Sigmoid colon (tissue), 6 donors: ENCODE measurements at regions not wholly inside any gene's neighbourhood (a gene's known extent, or its start where the extent isn't known, plus 50 kb on each side); places are given as distances from the start of the nearest gene placed in this dataset.
"Not testable (repeated sequence)": the region's sequence is repeated elsewhere in the genome, so short reads cannot be mapped to it uniquely, and the experiment has no call there.

Source experiments
- DNase-seq: peaks from one replicate; pipeline ENCODE4 v3.0.0-alpha.2; 2019
- H3K27ac ChIP-seq, 4 donors: fragments of 200-600 bp; sonication (generic); one replicate each; pipeline ENCODE4 v1.5.1; 2016 to 2019; ENCODE audit warnings: mild to moderate bottlenecking in 1 of 4
- H3K27me3 ChIP-seq, 3 donors: fragments of 200-600 bp; sonication (generic); one replicate each; pipeline ENCODE4 v1.5.1; 2019; ENCODE audit warnings: mild to moderate bottlenecking in 1 of 3
- H3K36me3 ChIP-seq, 4 donors: fragments of 200-600 bp; sonication (generic); one replicate each; pipeline ENCODE4 v1.5.1; 2016 to 2019
- H3K4me1 ChIP-seq, 4 donors: fragments of 200-600 bp; sonication (generic); one replicate each; pipeline ENCODE4 v1.5.1; 2017 to 2019
- H3K4me3 ChIP-seq, 4 donors: fragments of 200-600 bp; sonication (generic); one replicate each; pipeline ENCODE4 v1.5.1; 2017 to 2019; ENCODE audit warnings: mild to moderate bottlenecking in 2 of 4, moderate library complexity in 1 of 4
- H3K9me3 ChIP-seq, 4 donors: fragments of 200-600 bp in 3 of 4; sonication (generic) in 3 of 4; one replicate each; pipeline versions ENCODE4 v1.5.1 to v1.6.1; 2013 to 2019
- EP300 ChIP-seq, 4 donors: sonication (generic); formaldehyde crosslinking; IDR thresholded peaks; one replicate each; pipeline ENCODE4 v1.6.1; 2017; ENCODE audit warnings: antibody characterized with exemption in 4 of 4
- POLR2A ChIP-seq, 2 donors: fragments of 450-650 bp; IDR thresholded peaks; one replicate each; pipeline ENCODE4 v1.6.1; 2016; ENCODE audit warnings: antibody characterized with exemption in 2 of 2, mild to moderate bottlenecking in 2 of 2, moderate library complexity in 2 of 2
- POLR2AphosphoS5 ChIP-seq, 4 donors: sonication (generic); formaldehyde crosslinking; IDR thresholded peaks; one replicate each; pipeline ENCODE4 v1.6.1; 2017; ENCODE audit warnings: antibody characterized with exemption in 4 of 4
- WGBS, 2 donors: extraction: QIAGEN DNeasy Blood & Tissue Kit; methylation state at CpG; one replicate each; pipeline ENCODE4 v1.1.7; 2013; 5-methylcytosine and 5-hydroxymethylcytosine counted together
- intact Hi-C: fragments of 100-400 bp; cut with DNase I; formaldehyde crosslinking; loops from one replicate; pipeline ENCODE4 v1.15.1; 2023
- TF ChIP-seq, protein P1 (sequence below), 4 experiments: fragments of 450-650 bp in 3 of 4; fragments of 200-600 bp in 1 of 4; IDR thresholded peaks; one replicate each; pipeline ENCODE4 v1.5.1; 2016 to 2019; ENCODE audit warnings: antibody characterized with exemption in 4 of 4, mild to moderate bottlenecking in 3 of 4, moderate library complexity in 2 of 4
- donor health status: healthy with polysubstance abuse.
- donor health status: healthy.

DNA sequence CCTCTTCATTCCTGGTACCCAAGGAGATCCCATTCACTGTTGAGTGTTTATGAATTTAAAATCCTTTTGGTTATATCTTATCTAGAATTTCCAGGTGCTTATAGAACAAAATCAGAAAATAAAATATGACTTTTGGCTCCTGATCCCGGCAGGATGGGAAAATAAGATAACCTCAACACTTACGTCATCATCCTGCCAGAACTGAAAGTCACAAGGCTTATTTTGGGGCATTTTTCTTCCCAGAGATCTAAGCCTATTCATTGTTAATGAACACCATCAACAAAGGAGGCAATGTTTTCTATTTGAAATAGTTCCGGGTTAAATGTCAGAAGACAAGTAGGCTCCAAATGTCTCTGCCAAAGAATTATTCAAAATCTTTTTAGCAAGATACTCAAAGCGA lies 580.6 kb downstream of the TFAP2A start:
- Histone ChIP-seq H3K9me3 (no peaks in the 10 kb centered on the region), H3K36me3 (no peaks in the 10 kb centered on the region), H3K4me3 (no peak overlapping the region), H3K27ac (no peak overlapping the region), H3K4me1 (no peaks in the 10 kb centered on the region), H3K27me3 (no peaks in the 10 kb centered on the region)
- intact Hi-C loops: no loop called here
- no peak for DNase-seq
- WGBS, 2 donors: 76 to 79% methylated on average over 4 of the region's 4 CpGs
- TF ChIP-seq EP300 (IDR thresholded peaks at IDR 0.05) (no peak), POLR2A (IDR thresholded peaks at IDR 0.05) (no peak), POLR2AphosphoS5 (IDR thresholded peaks at IDR 0.05) (no peak)
- TF ChIP-seq, protein P1, sequence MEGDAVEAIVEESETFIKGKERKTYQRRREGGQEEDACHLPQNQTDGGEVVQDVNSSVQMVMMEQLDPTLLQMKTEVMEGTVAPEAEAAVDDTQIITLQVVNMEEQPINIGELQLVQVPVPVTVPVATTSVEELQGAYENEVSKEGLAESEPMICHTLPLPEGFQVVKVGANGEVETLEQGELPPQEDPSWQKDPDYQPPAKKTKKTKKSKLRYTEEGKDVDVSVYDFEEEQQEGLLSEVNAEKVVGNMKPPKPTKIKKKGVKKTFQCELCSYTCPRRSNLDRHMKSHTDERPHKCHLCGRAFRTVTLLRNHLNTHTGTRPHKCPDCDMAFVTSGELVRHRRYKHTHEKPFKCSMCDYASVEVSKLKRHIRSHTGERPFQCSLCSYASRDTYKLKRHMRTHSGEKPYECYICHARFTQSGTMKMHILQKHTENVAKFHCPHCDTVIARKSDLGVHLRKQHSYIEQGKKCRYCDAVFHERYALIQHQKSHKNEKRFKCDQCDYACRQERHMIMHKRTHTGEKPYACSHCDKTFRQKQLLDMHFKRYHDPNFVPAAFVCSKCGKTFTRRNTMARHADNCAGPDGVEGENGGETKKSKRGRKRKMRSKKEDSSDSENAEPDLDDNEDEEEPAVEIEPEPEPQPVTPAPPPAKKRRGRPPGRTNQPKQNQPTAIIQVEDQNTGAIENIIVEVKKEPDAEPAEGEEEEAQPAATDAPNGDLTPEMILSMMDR (IDR thresholded peaks at IDR 0.05): no peak

DNA sequence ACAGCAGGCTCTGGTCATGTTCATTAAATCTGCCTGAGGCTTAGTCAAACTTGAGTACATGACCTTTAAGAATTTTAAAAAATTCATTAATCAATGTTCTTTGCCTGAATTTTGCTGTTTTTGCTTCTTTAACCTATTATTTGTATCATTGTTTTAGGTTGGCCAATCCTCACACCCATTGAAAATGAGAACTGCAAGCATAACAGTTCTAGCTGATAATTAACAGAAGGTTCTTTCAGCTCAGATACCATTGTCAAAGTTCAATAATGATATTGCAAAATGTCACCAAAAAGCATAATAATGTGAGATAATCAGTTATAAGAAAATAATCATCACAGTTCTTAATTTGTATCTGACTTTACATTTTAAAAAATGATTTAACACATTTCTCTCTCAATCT lies 583.1 kb downstream of the TFAP2A start:
- TF ChIP-seq, protein P1 (IDR thresholded peaks at IDR 0.05): no peak
- TF ChIP-seq EP300 (IDR thresholded peaks at IDR 0.05) (no peak), POLR2A (IDR thresholded peaks at IDR 0.05) (no peak), POLR2AphosphoS5 (IDR thresholded peaks at IDR 0.05) (no peak)
- no peaks in the 10 kb centered on the region for H3K4me1 ChIP-seq
- no peak for DNase-seq
- H3K9me3 ChIP-seq: no peaks in the 10 kb centered on the region
- no peak overlapping the region for H3K27ac ChIP-seq
- no peak overlapping the region for H3K4me3 ChIP-seq
- intact Hi-C loops: no loop called here
- H3K36me3 ChIP-seq: no peaks in the 10 kb centered on the region
- H3K27me3 ChIP-seq: no peaks in the 10 kb centered on the region

DNA sequence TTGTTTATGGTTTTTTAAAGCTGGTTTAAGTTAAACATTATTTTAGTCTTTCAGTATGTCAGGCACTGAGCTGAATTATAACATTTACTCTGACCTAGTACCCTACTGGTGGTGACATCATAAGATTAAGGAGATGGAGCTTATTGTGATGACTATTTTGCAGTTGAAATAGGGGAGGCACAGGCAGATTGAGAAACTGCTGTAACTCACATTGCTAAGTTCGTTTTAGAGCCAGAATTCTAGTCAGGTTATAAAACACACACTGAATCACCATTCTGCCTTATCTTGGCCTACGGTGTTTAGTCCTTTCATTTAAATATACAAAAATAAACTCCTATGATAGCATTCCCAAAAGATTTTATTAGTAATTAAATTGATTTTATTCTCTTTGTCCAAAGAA lies 584.1 kb downstream of the TFAP2A start:
- no peaks in the 10 kb centered on the region for H3K36me3 ChIP-seq
- H3K27me3 ChIP-seq: no peaks in the 10 kb centered on the region
- H3K27ac ChIP-seq: no peak overlapping the region
- TF ChIP-seq, protein P1 (IDR thresholded peaks at IDR 0.05): no peak
- TF ChIP-seq EP300 (IDR thresholded peaks at IDR 0.05) (no peak), POLR2AphosphoS5 (IDR thresholded peaks at IDR 0.05) (no peak), POLR2A (IDR thresholded peaks at IDR 0.05) (no peak)
- intact Hi-C loops: no loop called here
- 51 to 62% methylated on average over 2 of the region's 2 CpGs for WGBS, 2 donors
- H3K4me1 ChIP-seq: no peaks in the 10 kb centered on the region
- H3K9me3 ChIP-seq: no peaks in the 10 kb centered on the region
- no peak overlapping the region for H3K4me3 ChIP-seq
- no peak for DNase-seq

DNA sequence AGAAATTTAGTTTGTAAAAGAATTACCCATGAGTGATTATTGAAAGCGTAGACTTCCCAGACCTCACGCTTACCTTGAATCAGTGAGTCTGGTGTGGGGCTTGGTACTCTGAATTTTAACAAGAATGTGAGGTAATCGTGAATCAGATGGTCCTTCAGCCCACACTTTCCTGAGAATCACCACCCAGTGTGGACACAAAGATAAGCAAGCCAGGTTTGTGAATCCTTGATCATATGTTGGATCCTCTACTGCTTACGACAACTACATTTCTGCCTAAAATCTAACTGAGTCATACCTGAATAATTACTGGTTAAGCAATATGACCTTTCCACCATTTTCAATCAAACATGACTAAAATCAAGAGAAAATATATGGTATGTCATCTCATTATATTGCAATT lies 589.3 kb downstream of the TFAP2A start:
- no peak overlapping the region for H3K4me3 ChIP-seq
- TF ChIP-seq POLR2A (IDR thresholded peaks at IDR 0.05): no peak
- TF ChIP-seq, protein P1 (IDR thresholded peaks at IDR 0.05): no peak
- TF ChIP-seq EP300 (IDR thresholded peaks at IDR 0.05): no peak
- no peak for TF ChIP-seq POLR2AphosphoS5 (IDR thresholded peaks at IDR 0.05)
- no peaks in the 10 kb centered on the region for H3K27me3 ChIP-seq
- no peaks in the 10 kb centered on the region for H3K9me3 ChIP-seq
- no peak overlapping the region for H3K27ac ChIP-seq
- no peaks in the 10 kb centered on the region for H3K36me3 ChIP-seq
- no peaks in the 10 kb centered on the region for H3K4me1 ChIP-seq
- no peak for DNase-seq
- WGBS, 2 donors: 86 to 89% methylated on average over 4 of the region's 4 CpGs
- intact Hi-C loops: no loop called here

DNA sequence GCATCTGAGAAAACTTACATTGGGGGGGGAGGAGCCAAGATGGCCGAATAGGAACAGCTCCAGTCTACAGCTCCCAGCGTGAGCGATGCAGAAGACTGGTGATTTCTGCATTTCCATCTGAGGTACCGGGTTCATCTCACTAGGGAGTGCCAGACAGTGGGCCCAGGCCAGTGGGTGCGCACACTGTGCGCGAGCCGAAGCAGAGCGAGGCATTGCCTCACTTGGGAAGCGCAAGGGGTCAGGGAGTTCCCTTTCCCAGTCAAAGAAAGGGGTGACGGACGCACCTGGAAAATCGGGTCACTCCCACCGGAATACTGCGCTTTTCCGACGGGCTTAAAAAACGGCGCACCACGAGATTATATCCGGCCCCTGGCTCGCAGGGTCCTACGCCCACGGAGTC lies 604.1 kb downstream of the TFAP2A start:
- H3K27ac ChIP-seq, H3K4me3 ChIP-seq, intact Hi-C loops, H3K36me3 ChIP-seq, H3K27me3 ChIP-seq, DNase-seq, H3K9me3 ChIP-seq, H3K4me1 ChIP-seq: not testable (repeated sequence)
- 96% methylated on average over 24 of the region's 24 CpGs for WGBS, 2 donors
